ENCODE measurements at regions not wholly inside any gene's neighbourhood (a gene's known extent, or its start where the extent isn't known, plus 50 kb on each side); places are given as distances from the start of the nearest gene placed in this dataset.
"Not testable (repeated sequence)": the region's sequence is repeated elsewhere in the genome, so short reads cannot be mapped to it uniquely, and the experiment has no call there.

GRCh38 chr4:54852602-54853001 is 194.8 kb downstream of the KIT start:
- DNase-seq (ENCODE audit: low read depth in 2 of 2): no peak

GRCh38 chr4:54852054-54852453 is 194.3 kb downstream of the KIT start:
- no peak for DNase-seq (ENCODE audit: low read depth in 2 of 2)

- DNase-seq (ENCODE audit: low read depth in 2 of 2): no peak
Observed at GRCh38 chr4:54844911-54845310, 187.2 kb downstream of the KIT start.

- no peak for DNase-seq (ENCODE audit: low read depth in 2 of 2)
Observed at GRCh38 chr4:54843946-54844345, 186.2 kb downstream of the KIT start.

- no peak for DNase-seq (ENCODE audit: low read depth in 2 of 2)
Observed at GRCh38 chr4:54843106-54843505, 185.3 kb downstream of the KIT start.

GRCh38 chr4:54842656-54843055 is 184.9 kb downstream of the KIT start:
- no peak for DNase-seq (ENCODE audit: low read depth in 2 of 2)

GRCh38 chr4:54842226-54842625 is 184.5 kb downstream of the KIT start:
- DNase-seq (ENCODE audit: low read depth in 2 of 2): no peak

GRCh38 chr4:54840992-54841768 is 183.4 kb downstream of the KIT start:
- no peak for DNase-seq (ENCODE audit: low read depth in 2 of 2)

GRCh38 chr4:54840430-54840829 is 182.7 kb downstream of the KIT start:
- DNase-seq (ENCODE audit: low read depth in 2 of 2): no peak

- no peak for DNase-seq (ENCODE audit: low read depth in 2 of 2)
Observed at GRCh38 chr4:54838301-54838700, 180.5 kb downstream of the KIT start.

- no peak for DNase-seq (ENCODE audit: low read depth in 2 of 2)
Observed at GRCh38 chr4:54837576-54838140, 179.9 kb downstream of the KIT start.

GRCh38 chr4:54828361-54828760 is 170.6 kb downstream of the KIT start:
- DNase-seq (ENCODE audit: low read depth in 2 of 2): not testable (repeated sequence)

- no peak for DNase-seq (ENCODE audit: low read depth in 2 of 2)
Observed at GRCh38 chr4:54823616-54824015, 165.9 kb downstream of the KIT start.

GRCh38 chr4:54819034-54819433 is 161.3 kb downstream of the KIT start:
- DNase-seq (ENCODE audit: low read depth in 2 of 2): no peak

GRCh38 chr4:54818481-54818880 is 160.7 kb downstream of the KIT start:
- no peak for DNase-seq (ENCODE audit: low read depth in 2 of 2)

GRCh38 chr4:54813674-54814073 is 155.9 kb downstream of the KIT start:
- no peak for DNase-seq (ENCODE audit: low read depth in 2 of 2)

GRCh38 chr4:54806351-54806750 is 148.6 kb downstream of the KIT start:
- no peak for DNase-seq (ENCODE audit: low read depth in 2 of 2)

GRCh38 chr4:54802336-54802735 is 144.6 kb downstream of the KIT start:
- no peak for DNase-seq (ENCODE audit: low read depth in 2 of 2)

GRCh38 chr4:54800831-54801530 is 143.2 kb downstream of the KIT start:
- DNase-seq (ENCODE audit: low read depth in 2 of 2): no peak

GRCh38 chr4:54794579-54794978 is 136.8 kb downstream of the KIT start:
- DNase-seq (ENCODE audit: low read depth in 2 of 2): no peak

GRCh38 chr4:54793856-54794422 is 136.2 kb downstream of the KIT start:
- DNase-seq (ENCODE audit: low read depth in 2 of 2): no peak
